IMR-90 (cell line): ENCODE measurements at regions not wholly inside any gene's neighbourhood (a gene's known extent, or its start where the extent isn't known, plus 50 kb on each side); places are given as distances from the start of the nearest gene placed in this dataset.

Experiments
- ATAC-seq: fragments of 200-7000 bp; cut with Tn5 transposase; 2 replicates; pipeline ENCODE4 v1.9.1; 2020; ENCODE audit warnings: low read depth, mild to moderate bottlenecking, moderate library complexity
- BruUV-seq: library from RNA; stranded (reverse); fragments of 400-500 nt; replicated peaks from 2 replicates; lab custom pipeline; 2021; lab: Mats Ljungman, UMichigan
- CTCF ChIA-PET: fragments of 300-600 bp; formaldehyde crosslinking; extraction: SDS; loops from one replicate; lab custom pipeline; 2021; ENCODE audit warnings: antibody characterized with exemption; lab: Yijun Ruan, JAX
- POLR2A ChIA-PET: fragments of 300-600 bp; sonication (Branson Sonifier 250); formaldehyde crosslinking; loops from one replicate; lab custom pipeline; 2022; ENCODE audit warnings: antibody characterized with exemption; ENCODE audit not compliant: unreplicated experiment; lab: Charles Lee
- DNase-seq: peaks from one replicate; pipeline ENCODE4 v3.0.0; 2013
- H2AFZ ChIP-seq: replicated peaks from 2 replicates; pipeline ENCODE3; 2013; ENCODE audit warnings: low read length, mild to moderate bottlenecking; ENCODE audit not compliant: poor library complexity
- H2AK5ac ChIP-seq: 2 replicates; pipeline ENCODE4 v1.6.1; 2013; ENCODE audit warnings: low read depth, low read length, inconsistent platforms
- H2AK9ac ChIP-seq: replicated peaks from 2 replicates; pipeline ENCODE3; 2013; ENCODE audit warnings: mild to moderate bottlenecking, low read depth, low read length, moderate library complexity; ENCODE audit not compliant: poor library complexity
- H2BK120ac ChIP-seq: 2 replicates; pipeline ENCODE4 v1.6.1; 2013; ENCODE audit warnings: low read depth, low read length, inconsistent platforms
- H2BK15ac ChIP-seq: 3 replicates; pipeline ENCODE4 v1.6.1; 2013; ENCODE audit warnings: low read depth, low read length, inconsistent platforms
- H2BK20ac ChIP-seq: 2 replicates; pipeline ENCODE4 v1.6.1; 2013; ENCODE audit warnings: low read depth, mild to moderate bottlenecking, inconsistent platforms, low read length, moderate library complexity
- H2BK5ac ChIP-seq: 2 replicates; pipeline ENCODE4 v1.6.1; 2013; ENCODE audit warnings: mild to moderate bottlenecking, low read depth, low read length, inconsistent platforms; ENCODE audit not compliant: poor library complexity, severe bottlenecking
- H3K14ac ChIP-seq: replicated peaks from 2 replicates; pipeline ENCODE4 v1.6.1; 2013; ENCODE audit warnings: low read depth, low read length, inconsistent platforms
- H3K18ac ChIP-seq: 2 replicates; pipeline ENCODE4 v1.6.1; 2013; ENCODE audit warnings: low read depth, low read length, control low read depth
- H3K23ac ChIP-seq: 2 replicates; pipeline ENCODE4 v1.6.1; 2013; ENCODE audit warnings: low read depth, low read length, inconsistent platforms
- H3K27ac ChIP-seq: 2 replicates; pipeline ENCODE4 v1.5.1; 2013; ENCODE audit warnings: mild to moderate bottlenecking, control low read depth, low read length; ENCODE audit not compliant: insufficient read depth
- H3K27me3 ChIP-seq: 2 replicates; pipeline ENCODE4 v1.6.1; 2013; ENCODE audit warnings: low read length; ENCODE audit not compliant: control insufficient read depth, insufficient read depth
- H3K36me3 ChIP-seq: 2 replicates; pipeline ENCODE4 v1.6.1; 2013; ENCODE audit warnings: low read length, mixed read lengths; ENCODE audit not compliant: control insufficient read depth, insufficient read depth
- H3K4ac ChIP-seq: 2 replicates; pipeline ENCODE4 v1.6.1; 2013; ENCODE audit warnings: low read depth, low read length, inconsistent platforms
- H3K4me1 ChIP-seq: 2 replicates; pipeline ENCODE4 v1.6.1; 2013; ENCODE audit warnings: low read length, mixed read lengths; ENCODE audit not compliant: control insufficient read depth, insufficient read depth
- H3K4me2 ChIP-seq: 2 replicates; pipeline ENCODE4 v1.6.1; 2013; ENCODE audit warnings: low read depth, mild to moderate bottlenecking, control low read depth, low read length, moderate library complexity
- H3K4me3 ChIP-seq: 2 replicates; pipeline ENCODE4 v1.5.1; 2013; ENCODE audit warnings: low read depth, mild to moderate bottlenecking, control low read depth, low read length, moderate library complexity; ENCODE audit not compliant: insufficient read depth
- H3K56ac ChIP-seq: 2 replicates; pipeline ENCODE4 v1.6.1; 2013; ENCODE audit warnings: low read length, inconsistent platforms; ENCODE audit not compliant: insufficient read depth; ENCODE audit errors: extremely low read depth
- H3K79me1 ChIP-seq, 2 experiments: 2 replicates each; pipeline ENCODE4 v1.6.1; 2013; ENCODE audit warnings: low read length in 2 of 2, inconsistent platforms in 1 of 2, low read depth in 1 of 2
- H3K9ac ChIP-seq: 2 replicates; pipeline ENCODE4 v1.6.1; 2013; ENCODE audit warnings: low read depth, low read length, control low read depth
- H3K9me1 ChIP-seq: 2 replicates; pipeline ENCODE4 v1.6.1; 2013; ENCODE audit warnings: low read length, inconsistent platforms; ENCODE audit not compliant: insufficient read depth
- H3K9me3 ChIP-seq: 2 replicates; pipeline ENCODE4 v1.6.1; 2013; ENCODE audit warnings: low read length; ENCODE audit not compliant: control insufficient read depth, insufficient read depth
- H4K20me1 ChIP-seq: 2 replicates; pipeline ENCODE4 v1.6.1; 2013; ENCODE audit warnings: low read length, inconsistent platforms; ENCODE audit not compliant: insufficient read depth
- H4K5ac ChIP-seq: 2 replicates; pipeline ENCODE4 v1.6.1; 2013; ENCODE audit warnings: mild to moderate bottlenecking, low read depth, low read length, control low read depth
- H4K8ac ChIP-seq, 2 experiments: 2 replicates each; pipeline ENCODE4 v1.6.1; 2013; ENCODE audit warnings: low read depth in 2 of 2, low read length in 2 of 2, control low read depth in 1 of 2, inconsistent platforms in 1 of 2
- H4K91ac ChIP-seq: 2 replicates; pipeline ENCODE4 v1.6.1; 2013; ENCODE audit warnings: low read depth, low read length, inconsistent platforms; ENCODE audit not compliant: insufficient read depth
- BHLHE40 ChIP-seq: fragments of 150-350 bp; IDR thresholded peaks from 2 replicates; pipeline ENCODE4 v1.6.1; 2016; ENCODE audit warnings: mild to moderate bottlenecking, low read depth, low read length
- CHD1 ChIP-seq: IDR thresholded peaks from 2 replicates; pipeline ENCODE4 v1.6.1; 2012; ENCODE audit warnings: low read depth, low read length, improper control_type of control experiment
- NFE2L2 ChIP-seq: fragments of 150-350 bp; IDR thresholded peaks from 2 replicates; pipeline ENCODE4 v1.6.1; 2016; ENCODE audit warnings: low read depth, mild to moderate bottlenecking, low read length
- POLR2A ChIP-seq: IDR thresholded peaks from 2 replicates; pipeline ENCODE4 v1.6.1; 2012; ENCODE audit warnings: mild to moderate bottlenecking, low read depth, low read length
- RCOR1 ChIP-seq: IDR thresholded peaks from 2 replicates; pipeline ENCODE4 v1.6.1; 2012; ENCODE audit warnings: mild to moderate bottlenecking, low read length, improper control_type of control experiment; ENCODE audit not compliant: insufficient replicate concordance
- WGBS, 2 experiments: methylation state at CpG; one replicate each; pipeline versions ENCODE4 v1.1.5 to v1.1.7; 2013; ENCODE audit warnings: missing lambda C conversion rate in 2 of 2; ENCODE audit not compliant: insufficient read length in 1 of 2; ENCODE audit errors: extremely low coverage in 2 of 2; 5-methylcytosine and 5-hydroxymethylcytosine counted together
- dilution Hi-C: fragments of 300-500 bp; cut with HindIII; formaldehyde crosslinking; loops from one replicate; pipeline ENCODE4 v1.14.3; 2018; ENCODE audit warnings: low sequenced_read_pairs; ENCODE audit not compliant: unreplicated experiment
- in situ Hi-C: fragments of 300-500 bp; cut with MboI; formaldehyde crosslinking; loops from 3 replicates; pipeline ENCODE4 v1.14.3; 2019; ENCODE audit warnings: low sequenced_read_pairs, inconsistent platforms, mixed read lengths
- intact Hi-C: fragments of 100-400 bp; cut with micrococcal nuclease; formaldehyde crosslinking; loops from 2 replicates; pipeline ENCODE4 v1.10.0; 2022

DNA sequence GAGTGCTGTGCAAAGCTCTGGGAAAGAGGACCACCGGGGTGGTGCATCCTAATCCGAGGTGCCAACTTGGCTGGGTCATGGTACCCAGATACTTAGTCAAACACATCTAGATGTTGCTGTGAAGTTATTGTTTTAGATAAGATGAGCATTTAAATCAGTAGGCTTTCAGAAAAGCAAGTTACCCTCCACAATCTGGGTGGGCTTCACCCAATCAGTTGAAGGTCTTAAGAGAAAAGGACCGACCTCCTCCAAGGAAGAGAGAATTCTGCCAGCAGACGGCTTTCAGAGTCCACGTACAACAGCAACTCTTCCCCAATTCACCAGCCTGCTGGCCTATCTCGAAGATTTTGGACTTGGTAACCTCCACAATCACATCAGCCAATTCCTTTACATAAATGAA, 338.1 kb downstream of the C16orf95 start:
- CTCF ChIA-PET = interaction anchor here (0.7 kb wide), 1 partner anchor 397 kb away, joined by 4 read pairs; no protein-coding TSS in a partner anchor
- Histone ChIP-seq H2BK120ac (no peak overlapping the region), H3K14ac (no peak overlapping the region), H3K9me1 (peaks cover 7% of the 10 kb centered on the region), H3K27ac (no peak overlapping the region), H3K23ac (no peak overlapping the region), H4K5ac (no peak overlapping the region), H4K20me1 (no peaks in the 10 kb centered on the region), H3K79me1 (no peaks in the 10 kb centered on the region), H2BK20ac (no peak overlapping the region), H2BK15ac (no peak overlapping the region), H3K27me3 (peaks cover 4% of the 10 kb centered on the region; the same call in 1 of the 2 replicates), H2AFZ (no peak overlapping the region), H2BK5ac (no peak overlapping the region), H3K36me3 (no peaks in the 10 kb centered on the region), H3K9me3 (peaks cover 2% of the 10 kb centered on the region; the same call in 1 of the 2 replicates), H3K4me1 (peaks cover 3% of the 10 kb centered on the region), H2AK9ac (no peak overlapping the region), H4K8ac (no peak overlapping the region), H3K4me2 (no peak overlapping the region), H2AK5ac (no peak overlapping the region), H4K91ac (no peak overlapping the region), H3K4ac (no peak overlapping the region), H3K4me3 (no peak overlapping the region), H3K18ac (no peak overlapping the region), H3K9ac (no peak overlapping the region), H3K56ac (no peak overlapping the region)
- intact Hi-C loops = no loop called here
- TF ChIP-seq POLR2A (no peak), NFE2L2 (no peak), RCOR1 (no peak), CHD1 (no peak), BHLHE40 (no peak)
- BruUV-seq = no TSS peak
- no peak for DNase-seq
- WGBS, 2 experiments = no CpG with 5 or more reads among the region's 6 CpGs
- no peak for ATAC-seq
- POLR2A ChIA-PET = interaction anchor here (0.6 kb wide), 1 partner anchor 7 kb away, joined by 18 read pairs; no protein-coding TSS in a partner anchor
- dilution Hi-C loops = no loop called here
- in situ Hi-C loops = no loop called here
